OCI-LY1 (cell line): ENCODE measurements at regions not wholly inside any gene's neighbourhood (a gene's known extent, or its start where the extent isn't known, plus 50 kb on each side); places are given as distances from the start of the nearest gene placed in this dataset.

Experiments
- CTCF ChIP-seq: fragments of 200-600 bp; sonication (generic), shearing (Covaris generic); IDR thresholded peaks from 2 replicates; pipeline ENCODE4 v1.5.1; 2017; ENCODE audit warnings: mild to moderate bottlenecking, antibody characterized with exemption, low read length, moderate library complexity, mixed read lengths
- EZH2 ChIP-seq: fragments of 200-600 bp; sonication (generic), shearing (Covaris generic); IDR thresholded peaks from 2 replicates; pipeline ENCODE4 v1.8.0; 2017; ENCODE audit warnings: borderline replicate concordance, mixed run types, mild to moderate bottlenecking, antibody characterized with exemption, low read length, moderate library complexity, mixed read lengths

GRCh38 chr4:133402616-133403015 lies 253.5 kb downstream of the PCDH10 start:
- TF ChIP-seq CTCF (no peak), EZH2 (no peak)
